IPS-20b (cell line): ENCODE measurements at regions not wholly inside any gene's neighbourhood (a gene's known extent, or its start where the extent isn't known, plus 50 kb on each side); places are given as distances from the start of the nearest gene placed in this dataset.

Experiments used
- H3K27ac ChIP-seq: one replicate; pipeline ENCODE4 v1.5.1; 2013; ENCODE audit warnings: low read length
- H3K27me3 ChIP-seq: 2 replicates; pipeline ENCODE4 v1.6.1; 2013; ENCODE audit warnings: mild to moderate bottlenecking, low read length, inconsistent platforms; ENCODE audit not compliant: insufficient read depth
- H3K36me3 ChIP-seq: 2 replicates; pipeline ENCODE4 v1.6.1; 2013; ENCODE audit warnings: low read depth, mild to moderate bottlenecking, inconsistent platforms, low read length, moderate library complexity; ENCODE audit not compliant: insufficient read depth
- H3K4me1 ChIP-seq: 2 replicates; pipeline ENCODE4 v1.6.1; 2013; ENCODE audit warnings: mild to moderate bottlenecking, control low read depth, inconsistent platforms, low read length, moderate library complexity; ENCODE audit not compliant: insufficient read depth
- H3K4me3 ChIP-seq: 2 replicates; pipeline ENCODE4 v1.5.1; 2013; ENCODE audit warnings: mild to moderate bottlenecking, low read length, inconsistent platforms
- H3K9ac ChIP-seq: 2 replicates; pipeline ENCODE4 v1.6.1; 2013; ENCODE audit warnings: low read depth, mild to moderate bottlenecking, inconsistent platforms, low read length, moderate library complexity
- H3K9me3 ChIP-seq: 2 replicates; pipeline ENCODE4 v1.6.1; 2013; ENCODE audit warnings: mild to moderate bottlenecking, low read depth, low read length, inconsistent platforms; ENCODE audit not compliant: insufficient read depth

DNA sequence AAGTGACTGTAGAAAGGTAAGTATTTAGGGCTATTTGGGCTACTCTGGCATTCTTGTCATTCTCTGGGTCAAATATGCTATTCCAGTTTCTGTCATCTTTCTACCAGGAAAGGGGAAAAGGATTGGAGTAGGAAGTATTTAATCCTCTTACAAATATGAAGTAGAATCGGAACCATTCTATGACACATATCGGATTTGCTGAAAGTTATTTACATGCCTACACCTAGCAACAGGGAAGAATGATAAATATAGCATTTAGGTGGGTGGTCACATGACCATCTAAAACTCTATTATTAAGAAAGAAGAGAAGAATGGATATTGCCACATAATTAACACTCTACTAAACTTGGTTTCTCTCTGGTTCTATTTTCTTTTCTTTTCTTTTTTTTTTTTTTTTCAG, 1353.1 kb downstream of the ZPLD1 start:
- no peak overlapping the region for H3K27ac ChIP-seq

DNA sequence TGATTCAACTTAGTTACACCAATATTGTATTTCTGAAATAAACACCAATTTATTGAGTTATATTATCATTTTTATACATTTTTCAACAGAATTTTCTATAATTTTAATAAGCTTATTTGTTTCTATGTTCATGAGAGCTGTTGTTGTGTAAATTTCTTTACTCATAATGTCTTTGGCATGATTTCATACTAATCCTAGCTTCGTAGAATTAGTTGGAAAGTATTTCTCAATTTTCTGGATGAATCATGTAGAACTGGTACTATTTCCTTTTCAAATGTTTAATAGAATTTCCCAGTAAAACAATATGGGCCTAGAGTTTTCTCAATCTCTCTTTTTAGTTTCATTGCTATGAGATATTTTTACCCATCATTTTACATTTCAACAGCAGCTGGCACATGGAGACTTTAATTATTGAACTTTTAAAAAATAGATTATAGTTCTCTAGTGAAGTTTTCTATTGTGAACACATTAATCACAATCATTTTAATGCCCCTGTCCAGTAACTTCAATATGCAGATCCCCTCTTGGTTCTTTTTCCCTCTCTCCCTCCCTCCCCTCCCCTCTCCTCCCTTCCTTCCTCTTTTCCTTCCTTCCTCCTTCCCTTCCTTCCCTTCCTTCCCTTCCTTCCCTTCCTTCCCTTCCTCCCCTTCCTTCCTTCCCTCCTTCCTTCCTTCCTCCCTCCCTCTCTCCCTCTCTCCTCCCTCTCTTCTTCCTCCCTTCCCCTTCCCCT, 1357.1 kb downstream of the ZPLD1 start:
- no peaks in the 10 kb centered on the region for H3K9me3 ChIP-seq
- no peak overlapping the region for H3K4me3 ChIP-seq
- H3K4me1 ChIP-seq, result peaks cover 9% of the 10 kb centered on the region; the same call in 1 of the 2 replicates
- no peak overlapping the region for H3K27ac ChIP-seq
- H3K9ac ChIP-seq, result no peak overlapping the region
- no peaks in the 10 kb centered on the region for H3K36me3 ChIP-seq
- H3K27me3 ChIP-seq, result no peaks in the 10 kb centered on the region

More for the DNA sequence above, 1353.1 kb downstream of the ZPLD1 start:
- Histone ChIP-seq H3K4me3 (no peak overlapping the region), H3K27me3 (no peaks in the 10 kb centered on the region), H3K4me1 (0 out of 2 replicates have a peak, but pooled peaks cover 4% of the 10 kb centered on the region), H3K36me3 (no peaks in the 10 kb centered on the region), H3K9me3 (no peaks in the 10 kb centered on the region), H3K9ac (no peak overlapping the region)

DNA sequence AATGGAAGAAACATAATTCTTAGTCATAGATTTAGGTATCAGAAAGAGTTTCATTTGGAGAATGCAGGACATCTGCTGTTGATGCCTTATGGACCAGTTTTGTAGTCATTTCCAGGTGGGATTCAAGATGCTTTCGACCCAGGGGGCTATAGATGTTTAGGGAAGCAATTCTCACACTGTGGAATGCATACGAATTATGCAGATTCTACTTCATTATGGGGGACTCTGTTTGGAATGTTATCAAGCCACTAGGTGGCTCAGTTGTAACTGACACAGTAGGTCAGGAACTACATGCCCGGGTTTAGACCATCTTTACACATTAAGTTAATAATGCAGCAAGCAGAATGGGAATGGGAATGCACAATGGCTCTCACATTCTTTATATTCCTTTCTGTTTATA, 1359.8 kb downstream of the ZPLD1 start:
- Histone ChIP-seq H3K4me3 (no peak overlapping the region), H3K27me3 (no peaks in the 10 kb centered on the region), H3K9ac (no peak overlapping the region), H3K9me3 (no peaks in the 10 kb centered on the region), H3K27ac (no peak overlapping the region), H3K4me1 (peaks cover 9% of the 10 kb centered on the region; the same call in 1 of the 2 replicates), H3K36me3 (no peaks in the 10 kb centered on the region)

DNA sequence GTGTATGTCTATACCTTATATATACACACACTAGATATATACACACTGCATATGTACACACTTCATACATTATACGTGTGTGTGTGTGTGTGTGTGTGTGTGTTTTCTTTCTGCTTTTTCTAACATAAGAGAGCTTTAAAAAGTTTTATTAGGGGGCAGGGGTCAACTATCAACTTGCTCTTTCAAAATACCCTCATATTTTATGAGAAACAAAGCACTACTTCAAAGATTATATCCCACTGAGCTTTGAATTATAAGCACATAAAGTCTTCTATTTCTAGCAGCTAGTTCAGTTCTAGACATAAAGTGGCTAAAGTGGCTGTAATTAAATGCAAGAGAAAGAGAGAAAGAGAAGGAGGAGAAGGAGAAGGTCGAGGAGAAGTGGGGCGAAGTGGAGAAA, 1361.3 kb downstream of the ZPLD1 start:
- no peak overlapping the region for H3K4me3 ChIP-seq
- peaks cover 9% of the 10 kb centered on the region; the same call in 1 of the 2 replicates for H3K4me1 ChIP-seq
- H3K27me3 ChIP-seq, result no peaks in the 10 kb centered on the region
- H3K36me3 ChIP-seq, result no peaks in the 10 kb centered on the region
- no peaks in the 10 kb centered on the region for H3K9me3 ChIP-seq
- H3K27ac ChIP-seq, result no peak overlapping the region
- no peak overlapping the region for H3K9ac ChIP-seq

DNA sequence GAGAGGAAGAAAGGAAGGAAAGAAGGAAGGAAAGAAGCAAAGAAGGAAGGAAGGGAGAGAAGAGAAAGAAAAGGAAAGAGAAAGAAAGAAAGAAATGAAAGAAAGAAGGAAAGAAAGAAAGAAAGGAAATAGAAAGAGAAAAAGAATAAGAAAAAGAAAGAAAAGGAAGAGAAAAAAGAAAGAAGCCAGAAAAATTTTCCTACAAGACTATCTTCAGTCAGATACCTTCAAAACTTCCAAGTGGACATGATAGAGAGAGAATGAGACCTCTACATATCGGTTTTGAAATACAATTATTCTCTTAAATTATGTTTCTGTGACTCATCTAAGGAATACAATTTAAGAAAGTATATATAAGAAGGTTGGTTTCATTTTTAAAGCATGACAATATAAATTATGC, 1369.0 kb downstream of the ZPLD1 start:
- no peaks in the 10 kb centered on the region for H3K27me3 ChIP-seq
- H3K36me3 ChIP-seq, result no peaks in the 10 kb centered on the region
- no peaks in the 10 kb centered on the region for H3K9me3 ChIP-seq
- H3K4me1 ChIP-seq, result no peaks in the 10 kb centered on the region
- no peak overlapping the region for H3K27ac ChIP-seq
- no peak overlapping the region for H3K4me3 ChIP-seq
- no peak overlapping the region for H3K9ac ChIP-seq

DNA sequence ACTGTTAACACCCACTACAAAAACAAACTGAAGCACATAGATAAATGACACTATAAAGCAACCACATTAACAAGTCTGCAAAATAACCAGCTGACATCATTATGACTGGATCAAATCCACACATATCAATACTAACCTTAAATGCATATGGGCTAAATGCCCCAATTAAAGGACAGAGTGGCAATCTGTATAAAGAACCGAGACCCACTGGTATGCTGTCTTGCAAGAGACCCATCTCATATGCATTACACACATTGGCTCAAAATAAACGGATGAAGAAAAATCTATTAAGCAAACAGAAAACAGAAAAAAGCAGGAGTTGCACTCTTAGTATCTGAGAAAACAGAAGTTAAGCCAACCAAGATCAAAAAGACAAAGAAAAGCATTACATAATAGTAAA, 1375.4 kb downstream of the ZPLD1 start:
- H3K27ac ChIP-seq, result no peak overlapping the region
- no peaks in the 10 kb centered on the region for H3K27me3 ChIP-seq
- H3K4me1 ChIP-seq, result peaks cover 8% of the 10 kb centered on the region; the same call in 1 of the 2 replicates
- H3K4me3 ChIP-seq, result no peak overlapping the region
- H3K9me3 ChIP-seq, result peaks cover 5% of the 10 kb centered on the region; the same call in 1 of the 2 replicates
- H3K9ac ChIP-seq, result no peak overlapping the region
- no peaks in the 10 kb centered on the region for H3K36me3 ChIP-seq

DNA sequence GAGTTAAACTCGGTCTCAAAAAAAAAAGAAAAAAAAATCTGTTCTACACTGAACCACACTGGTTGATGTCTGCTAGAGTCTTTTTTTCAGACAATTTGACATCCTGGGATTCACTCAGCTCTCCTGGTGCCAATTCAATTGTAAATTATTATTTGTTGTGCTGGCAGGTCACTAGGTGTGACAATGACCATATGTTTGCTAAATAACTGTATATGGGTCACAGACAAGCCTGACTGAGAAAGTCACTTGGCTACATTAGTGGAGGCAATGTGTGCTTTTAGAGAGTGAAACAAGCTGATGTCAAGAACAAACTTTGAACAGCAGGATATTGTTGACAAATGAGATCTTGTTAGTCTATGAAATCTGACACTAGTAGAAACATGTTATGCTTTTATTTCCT, 1379.1 kb downstream of the ZPLD1 start:
- peaks cover 12% of the 10 kb centered on the region; the same call in 1 of the 2 replicates for H3K4me1 ChIP-seq
- H3K27me3 ChIP-seq, result no peaks in the 10 kb centered on the region
- H3K9me3 ChIP-seq, result peaks cover 5% of the 10 kb centered on the region; the same call in 1 of the 2 replicates
- no peaks in the 10 kb centered on the region for H3K36me3 ChIP-seq
- H3K4me3 ChIP-seq, result no peak overlapping the region
- no peak overlapping the region for H3K27ac ChIP-seq
- no peak overlapping the region for H3K9ac ChIP-seq

DNA sequence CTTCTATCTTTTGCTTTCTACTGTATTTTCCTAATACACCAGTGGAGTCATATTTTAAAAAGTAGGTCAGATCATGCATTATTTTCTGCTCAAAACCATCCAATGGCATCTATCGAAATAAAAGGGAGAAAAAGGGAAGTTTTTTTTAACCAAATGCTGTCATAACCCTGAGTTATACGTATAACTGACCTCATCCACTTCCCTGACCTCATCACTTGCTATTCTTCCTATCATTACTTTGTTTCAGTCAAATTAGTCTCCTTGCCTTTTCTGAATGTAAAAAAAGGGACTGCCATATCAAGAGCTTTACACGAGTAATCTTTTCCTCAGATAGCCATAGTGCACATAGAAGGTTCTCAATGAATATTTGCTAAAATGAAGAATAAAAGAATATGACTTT, 1383.6 kb downstream of the ZPLD1 start:
- no peak overlapping the region for H3K9ac ChIP-seq
- no peaks in the 10 kb centered on the region for H3K9me3 ChIP-seq
- no peak overlapping the region for H3K27ac ChIP-seq
- H3K4me1 ChIP-seq, result peaks cover 21% of the 10 kb centered on the region
- H3K36me3 ChIP-seq, result no peaks in the 10 kb centered on the region
- H3K4me3 ChIP-seq, result no peak overlapping the region
- no peaks in the 10 kb centered on the region for H3K27me3 ChIP-seq

DNA sequence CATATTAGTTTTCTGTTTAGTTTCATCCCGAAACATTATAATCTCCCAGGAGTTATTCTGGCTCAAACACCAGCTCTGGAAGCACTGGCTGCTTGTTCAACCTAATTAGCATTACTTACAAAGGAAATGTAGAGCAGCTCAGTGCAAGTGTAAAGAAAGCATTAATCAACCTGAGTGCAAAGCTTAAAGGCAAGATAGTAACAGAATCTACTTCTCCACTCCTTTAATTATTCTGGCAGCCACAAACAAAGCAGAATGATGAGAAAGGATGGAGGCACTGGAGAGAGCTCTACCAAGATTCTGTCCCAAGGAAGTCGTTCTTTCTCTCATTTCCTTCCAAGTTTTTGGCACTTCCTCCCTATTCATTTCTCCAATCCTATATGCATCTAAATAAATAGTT, 1384.0 kb downstream of the ZPLD1 start:
- no peak overlapping the region for H3K4me3 ChIP-seq
- no peak overlapping the region for H3K9ac ChIP-seq
- H3K27me3 ChIP-seq, result no peaks in the 10 kb centered on the region
- peaks cover 19% of the 10 kb centered on the region for H3K4me1 ChIP-seq
- no peaks in the 10 kb centered on the region for H3K36me3 ChIP-seq
- H3K27ac ChIP-seq, result no peak overlapping the region
- no peaks in the 10 kb centered on the region for H3K9me3 ChIP-seq

DNA sequence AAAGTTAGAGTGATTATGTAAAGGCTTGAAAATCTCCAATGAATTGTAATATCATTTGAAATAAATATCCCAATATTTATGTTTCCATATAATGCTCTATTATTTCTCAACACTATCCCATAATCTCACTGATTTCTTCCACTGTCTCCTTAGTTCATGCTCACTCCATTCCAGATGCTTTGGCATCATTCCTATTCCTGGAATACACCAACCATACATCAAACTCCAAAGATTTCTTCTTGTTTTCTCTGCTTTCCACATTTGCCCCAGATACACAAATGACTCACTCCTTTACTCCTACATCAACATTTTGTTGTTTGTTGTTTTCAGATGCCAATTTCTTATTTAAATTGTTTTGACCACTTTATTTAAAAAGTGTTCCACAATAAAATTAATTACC, 1390.8 kb downstream of the ZPLD1 start:
- Histone ChIP-seq H3K36me3 (no peaks in the 10 kb centered on the region), H3K9me3 (no peaks in the 10 kb centered on the region; the same call in 1 of the 2 replicates), H3K27me3 (no peaks in the 10 kb centered on the region), H3K4me3 (no peak overlapping the region), H3K27ac (no peak overlapping the region), H3K4me1 (no peaks in the 10 kb centered on the region), H3K9ac (no peak overlapping the region)

DNA sequence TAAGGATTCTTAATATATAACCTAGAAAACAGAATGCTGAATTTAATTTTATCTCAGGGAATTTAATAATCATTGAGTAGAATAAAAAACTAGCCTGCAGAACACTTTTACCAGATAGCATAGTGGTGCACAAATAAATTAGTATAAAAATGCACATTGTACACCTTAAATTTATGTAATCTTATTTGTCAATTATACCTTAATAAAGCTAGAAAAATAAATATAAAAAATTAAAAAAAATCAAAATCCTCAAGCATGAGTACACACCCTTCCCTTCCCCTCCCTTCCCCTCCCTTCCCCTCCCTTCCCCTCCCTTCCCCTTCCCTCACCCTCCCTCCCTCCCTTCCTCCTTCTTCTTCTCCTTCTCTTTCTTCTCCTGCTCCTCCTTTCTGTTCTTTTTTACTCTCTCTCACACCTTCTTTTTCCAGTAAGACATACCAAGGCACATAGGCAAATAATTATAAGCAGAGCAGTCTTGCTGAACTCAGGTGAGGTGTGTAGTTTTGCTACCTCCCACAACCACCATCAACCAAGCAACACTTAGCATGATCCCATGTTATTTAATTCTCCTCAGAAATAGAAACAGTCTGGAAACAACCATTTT, 1395.0 kb downstream of the ZPLD1 start:
- no peak overlapping the region for H3K9ac ChIP-seq
- H3K4me1 ChIP-seq, result no peaks in the 10 kb centered on the region
- H3K4me3 ChIP-seq, result no peak overlapping the region
- H3K9me3 ChIP-seq, result no peaks in the 10 kb centered on the region; the same call in 1 of the 2 replicates
- no peaks in the 10 kb centered on the region for H3K36me3 ChIP-seq
- no peaks in the 10 kb centered on the region for H3K27me3 ChIP-seq
- H3K27ac ChIP-seq, result no peak overlapping the region
